Loucy (cell line): ENCODE measurements at regions not wholly inside any gene's neighbourhood (a gene's known extent, or its start where the extent isn't known, plus 50 kb on each side); places are given as distances from the start of the nearest gene placed in this dataset.

Source experiments
- H2AFZ ChIP-seq: fragments of 200-600 bp; sonication (generic); 2 replicates; pipeline ENCODE4 v1.6.0; 2016; ENCODE audit warnings: antibody characterized with exemption, mild to moderate bottlenecking, low read length, moderate library complexity
- H3F3A ChIP-seq: fragments of 200-600 bp; 2 replicates; pipeline ENCODE4 v1.6.0; 2016; ENCODE audit warnings: antibody characterized with exemption, low read depth, mild to moderate bottlenecking
- H3K27me3 ChIP-seq: fragments of 200-600 bp; sonication (generic); 2 replicates; pipeline ENCODE4 v1.6.1; 2014; ENCODE audit warnings: low read length, mild to moderate bottlenecking; ENCODE audit not compliant: insufficient read depth, poor library complexity, severe bottlenecking
- H3K36me3 ChIP-seq: fragments of 200-600 bp; sonication (generic); 2 replicates; pipeline ENCODE4 v1.6.1; 2016; ENCODE audit warnings: low read length; ENCODE audit not compliant: insufficient read depth
- H3K4me1 ChIP-seq: fragments of 200-600 bp; sonication (generic); 2 replicates; pipeline ENCODE4 v1.5.1; 2014; ENCODE audit warnings: low read length, mild to moderate bottlenecking; ENCODE audit not compliant: insufficient read depth, poor library complexity, severe bottlenecking
- H3K4me2 ChIP-seq: fragments of 200-600 bp; sonication (generic); 2 replicates; pipeline ENCODE4 v1.6.0; 2014; ENCODE audit warnings: antibody characterized with exemption, low read length, low read depth, mild to moderate bottlenecking; ENCODE audit not compliant: poor library complexity, severe bottlenecking
- H3K4me3 ChIP-seq: fragments of 200-600 bp; sonication (generic); 2 replicates; pipeline ENCODE4 v1.5.1; 2014; ENCODE audit warnings: low read length, mild to moderate bottlenecking, mixed read lengths; ENCODE audit not compliant: poor library complexity, severe bottlenecking
- H3K79me2 ChIP-seq: fragments of 200-600 bp; sonication (generic); 2 replicates; pipeline ENCODE4 v1.6.1; 2014; ENCODE audit warnings: low read length; ENCODE audit not compliant: insufficient read depth
- H3K9ac ChIP-seq: fragments of 200-600 bp; sonication (generic); 2 replicates; pipeline ENCODE4 v1.6.0; 2014; ENCODE audit warnings: mild to moderate bottlenecking, low read depth, low read length, moderate library complexity; ENCODE audit not compliant: poor library complexity, severe bottlenecking
- H3K9me2 ChIP-seq: fragments of 200-600 bp; sonication (generic); replicated peaks from 2 replicates; pipeline ENCODE4 v1.6.1; 2016; ENCODE audit warnings: low read depth, low read length, mixed read lengths
- H3K9me3 ChIP-seq: fragments of 200-600 bp; sonication (generic); 2 replicates; pipeline ENCODE4 v1.6.1; 2014; ENCODE audit warnings: mild to moderate bottlenecking, antibody characterized with exemption, low read length, low read depth; ENCODE audit not compliant: insufficient read depth
- H4K20me1 ChIP-seq: fragments of 200-600 bp; sonication (generic); 2 replicates; pipeline ENCODE4 v1.6.0; 2014; ENCODE audit warnings: antibody characterized with exemption, low read length, mild to moderate bottlenecking; ENCODE audit not compliant: insufficient read depth, poor library complexity, severe bottlenecking
- CTCF ChIP-seq: fragments of 200-600 bp; sonication (generic); conservative IDR thresholded peaks from 2 replicates; pipeline ENCODE4 v1.5.1; 2014; ENCODE audit warnings: mild to moderate bottlenecking, antibody characterized with exemption, low read length
- EZH2phosphoT487 ChIP-seq: fragments of 200-600 bp; IDR thresholded peaks from 2 replicates; pipeline ENCODE4 v1.6.1; 2018; ENCODE audit warnings: antibody characterized with exemption, mild to moderate bottlenecking, moderate library complexity, borderline replicate concordance

- no peaks in the 10 kb centered on the region for H3K9me3 ChIP-seq
- no peak overlapping the region for H3K4me3 ChIP-seq
- H3K36me3 ChIP-seq, result no peaks in the 10 kb centered on the region
- H3K4me2 ChIP-seq, result peak overlapping the region; percentile 1
- no peaks in the 10 kb centered on the region for H3K79me2 ChIP-seq
- no peak for TF ChIP-seq CTCF
- no peak for TF ChIP-seq EZH2phosphoT487
- H3F3A ChIP-seq, result no peaks in the 10 kb centered on the region
- H2AFZ ChIP-seq, result peak overlapping the region; percentile 35; the same call in 1 of the 2 replicates
- peaks cover 9% of the 10 kb centered on the region for H3K4me1 ChIP-seq
- no peaks in the 10 kb centered on the region for H3K27me3 ChIP-seq
- no peaks in the 10 kb centered on the region for H4K20me1 ChIP-seq
- no peak overlapping the region for H3K9ac ChIP-seq
- no peaks in the 10 kb centered on the region for H3K9me2 ChIP-seq
Measured at GRCh38 chr21:38914528-38915293, 109.0 kb downstream of the ETS2 start.

DNA sequence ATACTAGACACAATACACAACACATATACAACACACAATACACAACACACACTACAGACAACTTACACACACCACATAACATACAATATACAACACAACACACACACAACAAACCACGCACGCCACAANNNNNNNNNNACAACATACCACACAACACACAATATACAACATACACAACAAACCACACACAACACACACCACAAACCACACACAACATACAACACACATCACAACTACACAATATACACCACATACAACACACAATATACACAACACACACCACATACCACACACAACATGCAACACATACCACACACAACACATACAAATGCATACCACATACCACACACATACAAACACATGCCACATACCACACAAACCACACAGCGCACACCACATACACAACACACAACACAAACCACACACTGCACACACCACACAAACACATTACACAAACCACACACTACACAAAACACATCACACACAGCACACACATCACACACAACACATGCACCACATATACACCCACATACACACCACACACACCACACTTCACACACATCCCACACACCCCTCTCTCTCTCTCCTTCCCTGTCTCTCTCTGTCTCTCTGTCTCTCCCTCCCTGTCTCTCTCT lies 108.3 kb downstream of the ETS2 start:
- no peak overlapping the region for H2AFZ ChIP-seq
- no peak overlapping the region for H3K9ac ChIP-seq
- H3K9me2 ChIP-seq, result no peaks in the 10 kb centered on the region
- no peaks in the 10 kb centered on the region for H3K9me3 ChIP-seq
- H3K27me3 ChIP-seq, result no peaks in the 10 kb centered on the region
- H3K4me3 ChIP-seq, result no peak overlapping the region
- H3K36me3 ChIP-seq, result no peaks in the 10 kb centered on the region
- TF ChIP-seq CTCF, result no peak
- no peak for TF ChIP-seq EZH2phosphoT487
- no peaks in the 10 kb centered on the region for H3F3A ChIP-seq
- H3K4me1 ChIP-seq, result peaks cover 9% of the 10 kb centered on the region
- no peak overlapping the region for H3K4me2 ChIP-seq
- no peaks in the 10 kb centered on the region for H3K79me2 ChIP-seq
- no peaks in the 10 kb centered on the region for H4K20me1 ChIP-seq

GRCh38 chr21:38913120-38913892 lies 107.6 kb downstream of the ETS2 start:
- no peak overlapping the region for H3K4me3 ChIP-seq
- H3K9ac ChIP-seq, result no peak overlapping the region
- no peaks in the 10 kb centered on the region for H3K36me3 ChIP-seq
- H3K79me2 ChIP-seq, result no peaks in the 10 kb centered on the region
- H4K20me1 ChIP-seq, result no peaks in the 10 kb centered on the region
- no peaks in the 10 kb centered on the region for H3K27me3 ChIP-seq
- H3K9me3 ChIP-seq, result no peaks in the 10 kb centered on the region
- no peak overlapping the region for H2AFZ ChIP-seq
- no peaks in the 10 kb centered on the region for H3F3A ChIP-seq
- peaks cover 9% of the 10 kb centered on the region for H3K4me1 ChIP-seq
- no peak for TF ChIP-seq CTCF
- TF ChIP-seq EZH2phosphoT487, result no peak
- no peaks in the 10 kb centered on the region for H3K9me2 ChIP-seq
- no peak overlapping the region for H3K4me2 ChIP-seq
